PC-9 (cell line): ENCODE measurements at regions not wholly inside any gene's neighbourhood (a gene's known extent, or its start where the extent isn't known, plus 50 kb on each side); places are given as distances from the start of the nearest gene placed in this dataset.

Experiments used
- CTCF ChIP-seq: fragments of 200-600 bp; sonication (generic); conservative IDR thresholded peaks from 2 replicates; pipeline ENCODE4 v1.6.1; 2017; ENCODE audit warnings: mixed run types, antibody characterized with exemption, mild to moderate bottlenecking, moderate library complexity
- EZH2 ChIP-seq: fragments of 200-600 bp; sonication (generic); IDR thresholded peaks from 2 replicates; pipeline ENCODE4 v1.8.0; 2017; ENCODE audit warnings: antibody characterized with exemption, low read depth

- TF ChIP-seq CTCF (no peak), EZH2 (no peak)
Observed at GRCh38 chrX:79462458-79462857, 95.3 kb upstream of the ITM2A start.
